Neural progenitor cell (in vitro differentiated cells): ENCODE measurements at regions not wholly inside any gene's neighbourhood (a gene's known extent, or its start where the extent isn't known, plus 50 kb on each side); places are given as distances from the start of the nearest gene placed in this dataset.

Source experiments
- DNase-seq: peaks from one replicate; pipeline ENCODE4 v3.0.0-alpha.2; 2016; ENCODE audit warnings: low spot score
- H2AFZ ChIP-seq: fragments of 200-600 bp; sonication (generic); replicated peaks from 2 replicates; pipeline ENCODE4 v1.6.1; 2016; ENCODE audit warnings: antibody characterized with exemption
- H3F3A ChIP-seq: fragments of 200-600 bp; sonication (generic); 2 replicates; pipeline ENCODE4 v1.6.1; 2016; ENCODE audit warnings: antibody characterized with exemption, low read depth
- H3K27ac ChIP-seq: fragments of 200-600 bp; sonication (generic); 2 replicates; pipeline ENCODE4 v1.5.1; 2016; ENCODE audit warnings: mild to moderate bottlenecking
- H3K27me3 ChIP-seq: fragments of 200-600 bp; sonication (generic); 2 replicates; pipeline ENCODE4 v1.6.1; 2016; ENCODE audit warnings: mild to moderate bottlenecking, moderate library complexity
- H3K36me3 ChIP-seq: fragments of 200-600 bp; sonication (generic); 2 replicates; pipeline ENCODE4 v1.5.1; 2016
- H3K4me1 ChIP-seq: fragments of 200-600 bp; sonication (generic); 2 replicates; pipeline ENCODE4 v1.6.1; 2016; ENCODE audit warnings: mixed run types
- H3K4me2 ChIP-seq: fragments of 200-600 bp; sonication (generic); 2 replicates; pipeline ENCODE4 v1.6.1; 2016
- H3K4me3 ChIP-seq: fragments of 200-600 bp; sonication (generic); 2 replicates; pipeline ENCODE4 v1.5.1; 2016
- H3K79me2 ChIP-seq: fragments of 200-600 bp; sonication (generic); 2 replicates; pipeline ENCODE4 v1.6.1; 2016; ENCODE audit warnings: low read depth
- H3K9ac ChIP-seq: fragments of 200-600 bp; sonication (generic); 2 replicates; pipeline ENCODE4 v1.6.1; 2016
- H3K9me3 ChIP-seq: fragments of 200-600 bp; sonication (generic); 2 replicates; pipeline ENCODE4 v1.5.1; 2016; ENCODE audit warnings: low read depth
- H4K20me1 ChIP-seq: fragments of 200-600 bp; sonication (generic); 2 replicates; pipeline ENCODE4 v1.6.1; 2016; ENCODE audit warnings: low read depth
- H3K27ac Mint-ChIP-seq: 3 replicates; pipeline ENCODE4 v1.8.0; 2021; ENCODE audit warnings: mixed read lengths
- H3K27me3 Mint-ChIP-seq: 2 replicates; pipeline ENCODE4 v1.8.0; 2022; ENCODE audit warnings: low read depth, mild to moderate bottlenecking, inconsistent platforms, moderate library complexity, mixed read lengths; ENCODE audit not compliant: insufficient read depth
- H3K36me3 Mint-ChIP-seq: 3 replicates; pipeline ENCODE4 v1.8.0; 2021; ENCODE audit warnings: mixed read lengths
- H3K4me1 Mint-ChIP-seq: 3 replicates; pipeline ENCODE4 v1.8.0; 2021; ENCODE audit warnings: mixed read lengths
- H3K4me3 Mint-ChIP-seq: 3 replicates; pipeline ENCODE4 v1.8.0; 2021; ENCODE audit warnings: mild to moderate bottlenecking, moderate library complexity, mixed read lengths
- H3K9me3 Mint-ChIP-seq: 3 replicates; pipeline ENCODE4 v1.8.0; 2020; ENCODE audit warnings: mixed read lengths
- CTCF ChIP-seq: fragments of 200-600 bp; sonication (generic); IDR thresholded peaks from 2 replicates; pipeline ENCODE4 v1.5.1; 2017; ENCODE audit warnings: antibody characterized with exemption, mild to moderate bottlenecking
- EZH2 ChIP-seq: fragments of 200-600 bp; sonication (generic); IDR thresholded peaks from 2 replicates; pipeline ENCODE4 v1.6.1; 2017; ENCODE audit warnings: antibody characterized with exemption, mild to moderate bottlenecking, moderate library complexity
- EZH2phosphoT487 ChIP-seq: fragments of 200-600 bp; sonication (generic); IDR thresholded peaks from 2 replicates; pipeline ENCODE4 v1.6.1; 2017; ENCODE audit warnings: antibody characterized with exemption

- H3K27me3 ChIP-seq = no peaks in the 10 kb centered on the region
- no peaks in the 10 kb centered on the region for H3K9me3 ChIP-seq
- no peak overlapping the region for H3K9ac ChIP-seq
- no peaks in the 10 kb centered on the region for H3K79me2 ChIP-seq
- H2AFZ ChIP-seq = peak overlapping the region; percentile 42
- H3F3A ChIP-seq = peaks cover 13% of the 10 kb centered on the region
- H3K4me1 ChIP-seq = peaks cover 13% of the 10 kb centered on the region
- H3K4me2 ChIP-seq = no peak overlapping the region
- no peak overlapping the region for H3K4me3 Mint-ChIP-seq
- no peaks in the 10 kb centered on the region for H3K36me3 ChIP-seq
- no peak overlapping the region for H3K27ac Mint-ChIP-seq
- no peaks in the 10 kb centered on the region for H4K20me1 ChIP-seq
- H3K27ac ChIP-seq = no peak overlapping the region
- peaks cover 17% of the 10 kb centered on the region for H3K4me1 Mint-ChIP-seq
- no peak for DNase-seq
- H3K27me3 Mint-ChIP-seq = peaks cover 9% of the 10 kb centered on the region
- no peaks in the 10 kb centered on the region for H3K36me3 Mint-ChIP-seq
- TF ChIP-seq EZH2 = no peak
- no peak for TF ChIP-seq EZH2phosphoT487
- H3K9me3 Mint-ChIP-seq = no peaks in the 10 kb centered on the region
- no peak overlapping the region for H3K4me3 ChIP-seq
These were observed 71.2 kb upstream of the GTF3A start for GRCh38 chr13:27353166-27353583.

GRCh38 chr13:27353708-27354107 is 70.7 kb upstream of the GTF3A start:
- Histone ChIP-seq H3K79me2 (no peaks in the 10 kb centered on the region), H3F3A (peaks cover 13% of the 10 kb centered on the region), H3K4me1 (peaks cover 13% of the 10 kb centered on the region), H3K4me2 (no peak overlapping the region), H3K9ac (no peak overlapping the region), H2AFZ (no peak overlapping the region), H3K27ac (no peak overlapping the region), H3K36me3 (no peaks in the 10 kb centered on the region), H4K20me1 (no peaks in the 10 kb centered on the region), H3K4me3 (no peak overlapping the region), H3K9me3 (no peaks in the 10 kb centered on the region), H3K27me3 (no peaks in the 10 kb centered on the region)
- H3K36me3 Mint-ChIP-seq = no peaks in the 10 kb centered on the region
- no peaks in the 10 kb centered on the region for H3K9me3 Mint-ChIP-seq
- H3K4me3 Mint-ChIP-seq = no peak overlapping the region
- H3K27ac Mint-ChIP-seq = no peak overlapping the region
- no peak for TF ChIP-seq EZH2
- no peak for TF ChIP-seq CTCF
- no peak for TF ChIP-seq EZH2phosphoT487
- H3K4me1 Mint-ChIP-seq = peaks cover 17% of the 10 kb centered on the region
- no peak for DNase-seq
- H3K27me3 Mint-ChIP-seq = peaks cover 9% of the 10 kb centered on the region

- Histone ChIP-seq H3K79me2 (no peaks in the 10 kb centered on the region), H3K4me2 (no peak overlapping the region), H3K27me3 (no peaks in the 10 kb centered on the region), H3K9me3 (no peaks in the 10 kb centered on the region), H3K4me3 (no peak overlapping the region), H4K20me1 (no peaks in the 10 kb centered on the region), H3K4me1 (peaks cover 13% of the 10 kb centered on the region), H3F3A (peaks cover 13% of the 10 kb centered on the region), H2AFZ (no peak overlapping the region), H3K36me3 (no peaks in the 10 kb centered on the region), H3K9ac (no peak overlapping the region), H3K27ac (no peak overlapping the region)
- Mint-ChIP-seq H3K27ac (no peak overlapping the region), H3K27me3 (peaks cover 9% of the 10 kb centered on the region), H3K4me1 (peaks cover 17% of the 10 kb centered on the region), H3K36me3 (no peaks in the 10 kb centered on the region), H3K9me3 (no peaks in the 10 kb centered on the region), H3K4me3 (no peak overlapping the region)
- no peak for DNase-seq
- TF ChIP-seq EZH2phosphoT487 (no peak), EZH2 (no peak), CTCF (no peak)
These were observed 70.0 kb upstream of the GTF3A start for GRCh38 chr13:27354379-27354778.

- no peaks in the 10 kb centered on the region for H3K9me3 ChIP-seq
- H3K9ac ChIP-seq = no peak overlapping the region
- H3K4me1 Mint-ChIP-seq = peaks cover 17% of the 10 kb centered on the region
- peak overlapping the region; percentile 31 for H3K27ac ChIP-seq
- peaks cover 13% of the 10 kb centered on the region for H3F3A ChIP-seq
- H3K36me3 Mint-ChIP-seq = no peaks in the 10 kb centered on the region
- peaks cover 11% of the 10 kb centered on the region for H3K27me3 Mint-ChIP-seq
- H3K4me1 ChIP-seq = peaks cover 13% of the 10 kb centered on the region
- H4K20me1 ChIP-seq = no peaks in the 10 kb centered on the region
- H3K4me2 ChIP-seq = peak overlapping the region; percentile 65
- H3K27me3 ChIP-seq = no peaks in the 10 kb centered on the region
- no peaks in the 10 kb centered on the region for H3K9me3 Mint-ChIP-seq
- peak overlapping the region; percentile 62 for H3K4me3 Mint-ChIP-seq
- peak; percentile 79 for DNase-seq
- no peak overlapping the region for H3K27ac Mint-ChIP-seq
- H3K36me3 ChIP-seq = no peaks in the 10 kb centered on the region
- peak overlapping the region; percentile 8 for H3K4me3 ChIP-seq
- peak overlapping the region; percentile 60 for H2AFZ ChIP-seq
- TF ChIP-seq CTCF (no peak), EZH2 (no peak), EZH2phosphoT487 (no peak)
- no peaks in the 10 kb centered on the region for H3K79me2 ChIP-seq
These were observed 68.5 kb upstream of the GTF3A start for GRCh38 chr13:27355894-27356293.
